Natural killer cell (primary cell): ENCODE measurements at regions not wholly inside any gene's neighbourhood (a gene's known extent, or its start where the extent isn't known, plus 50 kb on each side); places are given as distances from the start of the nearest gene placed in this dataset.

Source experiments
- ATAC-seq, 3 donors: fragments of 150-1000 bp in 2 of 3; fragments of 200-7000 bp in 1 of 3; cut with Tn5 transposase; 1 replicate in 1 of 3; 2 replicates in 2 of 3; pipeline ENCODE4 v1.10.0; 2021; ENCODE audit warnings: mild to moderate bottlenecking in 2 of 3, moderate library complexity in 2 of 3
- DNase-seq, 2 donors: peaks; one replicate each; pipeline versions ENCODE4 v3.0.0 to v3.0.0-alpha.2; 2013 to 2021; ENCODE audit warnings: mixed read lengths in 1 of 2
- H3K27ac ChIP-seq: one replicate; pipeline ENCODE4 v1.5.1; 2013; ENCODE audit warnings: mild to moderate bottlenecking, low read length
- H3K27me3 ChIP-seq: one replicate; pipeline ENCODE4 v1.6.1; 2013; ENCODE audit warnings: low read length; ENCODE audit not compliant: control insufficient read depth, insufficient read depth
- H3K36me3 ChIP-seq: one replicate; pipeline ENCODE4 v1.6.1; 2013; ENCODE audit warnings: low read length; ENCODE audit not compliant: control insufficient read depth, insufficient read depth
- H3K4me1 ChIP-seq: one replicate; pipeline ENCODE4 v1.6.1; 2013; ENCODE audit warnings: low read length; ENCODE audit not compliant: control insufficient read depth, insufficient read depth
- H3K4me3 ChIP-seq: one replicate; pipeline ENCODE4 v1.5.1; 2013; ENCODE audit warnings: low read length
- H3K9me3 ChIP-seq: one replicate; pipeline ENCODE4 v1.6.1; 2013; ENCODE audit warnings: low read length; ENCODE audit not compliant: control insufficient read depth, insufficient read depth
- H3K27ac Mint-ChIP-seq, 2 donors: one replicate each; pipeline ENCODE4 v1.8.0; 2022; ENCODE audit warnings: mild to moderate bottlenecking in 2 of 2, mixed read lengths in 2 of 2, moderate library complexity in 1 of 2
- H3K27me3 Mint-ChIP-seq, 2 donors: one replicate each; pipeline ENCODE4 v1.8.0; 2022; ENCODE audit warnings: low read depth in 2 of 2, mixed read lengths in 2 of 2
- H3K36me3 Mint-ChIP-seq: one replicate; pipeline ENCODE4 v1.8.0; 2022; ENCODE audit warnings: mixed read lengths
- H3K4me1 Mint-ChIP-seq, 2 donors: one replicate each; pipeline ENCODE4 v1.8.0; 2022; ENCODE audit warnings: mixed read lengths in 2 of 2
- H3K4me3 Mint-ChIP-seq: one replicate; pipeline ENCODE4 v1.8.0; 2022; ENCODE audit warnings: mild to moderate bottlenecking, moderate library complexity, mixed read lengths
- H3K9me3 Mint-ChIP-seq, 2 donors: one replicate each; pipeline ENCODE4 v1.8.0; 2022; ENCODE audit warnings: mixed read lengths in 2 of 2
- WGBS: methylation state at CpG from one replicate; pipeline ENCODE4 v1.1.7; 2013; ENCODE audit warnings: missing lambda C conversion rate; ENCODE audit not compliant: insufficient coverage; 5-methylcytosine and 5-hydroxymethylcytosine counted together
- intact Hi-C: fragments of 100-400 bp; cut with micrococcal nuclease; formaldehyde crosslinking; loops from one replicate; pipeline ENCODE4 v1.14.2; 2022
- TF ChIP-seq, protein P1 (sequence below): fragments of 200-600 bp; IDR thresholded peaks from one replicate; pipeline ENCODE4 v1.8.0; 2022; ENCODE audit warnings: antibody characterized with exemption

DNA sequence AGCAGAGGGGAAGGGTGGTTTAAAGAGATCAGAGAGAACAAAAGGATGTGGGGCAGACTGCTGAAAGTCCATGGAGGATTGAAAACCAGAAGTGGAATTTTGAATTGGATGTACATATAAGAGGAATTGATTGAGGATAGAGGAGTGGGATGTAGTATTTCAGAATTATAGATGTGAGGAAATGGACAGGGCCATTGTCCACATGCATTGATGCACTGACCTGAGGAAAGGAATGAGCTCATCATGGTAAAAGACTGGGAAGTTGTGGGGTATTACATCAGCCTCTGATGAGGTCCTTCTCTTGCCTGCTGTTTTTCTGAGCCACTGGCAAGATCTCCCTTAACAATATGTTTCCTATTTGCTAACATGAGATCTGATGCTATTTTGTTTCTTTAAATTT lies 365.7 kb upstream of the FANCL start:
- no peak overlapping the region for H3K27ac Mint-ChIP-seq
- Histone ChIP-seq H3K36me3 (no peaks in the 10 kb centered on the region), H3K27ac (no peak overlapping the region), H3K4me3 (no peak overlapping the region), H3K4me1 (no peaks in the 10 kb centered on the region), H3K9me3 (no peaks in the 10 kb centered on the region), H3K27me3 (no peaks in the 10 kb centered on the region)
- H3K36me3 Mint-ChIP-seq = no peaks in the 10 kb centered on the region
- ATAC-seq = no peak
- H3K4me3 Mint-ChIP-seq = no peak overlapping the region
- intact Hi-C loops = no loop called here
- DNase-seq = no peak
- H3K27me3 Mint-ChIP-seq = peaks cover 0 to 13% of the 10 kb centered on the region in 2 donors
- TF ChIP-seq, protein P1, sequence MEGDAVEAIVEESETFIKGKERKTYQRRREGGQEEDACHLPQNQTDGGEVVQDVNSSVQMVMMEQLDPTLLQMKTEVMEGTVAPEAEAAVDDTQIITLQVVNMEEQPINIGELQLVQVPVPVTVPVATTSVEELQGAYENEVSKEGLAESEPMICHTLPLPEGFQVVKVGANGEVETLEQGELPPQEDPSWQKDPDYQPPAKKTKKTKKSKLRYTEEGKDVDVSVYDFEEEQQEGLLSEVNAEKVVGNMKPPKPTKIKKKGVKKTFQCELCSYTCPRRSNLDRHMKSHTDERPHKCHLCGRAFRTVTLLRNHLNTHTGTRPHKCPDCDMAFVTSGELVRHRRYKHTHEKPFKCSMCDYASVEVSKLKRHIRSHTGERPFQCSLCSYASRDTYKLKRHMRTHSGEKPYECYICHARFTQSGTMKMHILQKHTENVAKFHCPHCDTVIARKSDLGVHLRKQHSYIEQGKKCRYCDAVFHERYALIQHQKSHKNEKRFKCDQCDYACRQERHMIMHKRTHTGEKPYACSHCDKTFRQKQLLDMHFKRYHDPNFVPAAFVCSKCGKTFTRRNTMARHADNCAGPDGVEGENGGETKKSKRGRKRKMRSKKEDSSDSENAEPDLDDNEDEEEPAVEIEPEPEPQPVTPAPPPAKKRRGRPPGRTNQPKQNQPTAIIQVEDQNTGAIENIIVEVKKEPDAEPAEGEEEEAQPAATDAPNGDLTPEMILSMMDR = no peak
- peaks cover 0 to 5% of the 10 kb centered on the region in 2 donors for H3K9me3 Mint-ChIP-seq
- no peaks in the 10 kb centered on the region for H3K4me1 Mint-ChIP-seq

DNA sequence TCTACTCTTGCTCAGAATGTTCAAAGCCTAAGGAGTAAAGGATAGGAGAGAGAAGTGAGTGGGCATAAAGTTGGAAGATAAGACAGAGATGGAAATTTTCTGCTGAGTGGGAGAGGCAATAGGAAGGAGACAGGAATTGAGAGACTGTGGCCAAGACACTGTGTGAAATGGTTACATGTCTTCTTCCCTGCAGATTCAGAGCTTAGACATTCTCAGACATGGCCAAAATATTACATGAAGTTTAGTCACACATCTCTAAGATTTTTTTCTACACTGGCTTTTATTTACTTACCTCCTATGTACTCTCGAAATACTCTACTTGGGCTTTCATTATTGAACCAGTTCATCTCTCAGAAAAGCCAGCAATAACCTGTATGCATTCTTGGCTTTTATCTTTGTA lies 363.0 kb upstream of the FANCL start:
- no peak overlapping the region for H3K27ac Mint-ChIP-seq
- ATAC-seq (no peak), DNase-seq (no peak)
- no peak overlapping the region for H3K27ac ChIP-seq
- TF ChIP-seq, protein P1 = no peak
- no peaks in the 10 kb centered on the region for H3K27me3 Mint-ChIP-seq
- H3K4me3 Mint-ChIP-seq = no peak overlapping the region
- no peaks in the 10 kb centered on the region for H3K4me1 ChIP-seq
- H3K36me3 ChIP-seq = no peaks in the 10 kb centered on the region
- H3K27me3 ChIP-seq = no peaks in the 10 kb centered on the region
- 69% methylated on average over 1 of the region's 1 CpG for WGBS
- peaks cover 0 to 4% of the 10 kb centered on the region in 2 donors for H3K9me3 Mint-ChIP-seq
- no peaks in the 10 kb centered on the region for H3K36me3 Mint-ChIP-seq
- H3K4me1 Mint-ChIP-seq = peaks cover 0 to 2% of the 10 kb centered on the region in 2 donors
- H3K9me3 ChIP-seq = no peaks in the 10 kb centered on the region
- H3K4me3 ChIP-seq = no peak overlapping the region
- intact Hi-C loops = no loop called here

DNA sequence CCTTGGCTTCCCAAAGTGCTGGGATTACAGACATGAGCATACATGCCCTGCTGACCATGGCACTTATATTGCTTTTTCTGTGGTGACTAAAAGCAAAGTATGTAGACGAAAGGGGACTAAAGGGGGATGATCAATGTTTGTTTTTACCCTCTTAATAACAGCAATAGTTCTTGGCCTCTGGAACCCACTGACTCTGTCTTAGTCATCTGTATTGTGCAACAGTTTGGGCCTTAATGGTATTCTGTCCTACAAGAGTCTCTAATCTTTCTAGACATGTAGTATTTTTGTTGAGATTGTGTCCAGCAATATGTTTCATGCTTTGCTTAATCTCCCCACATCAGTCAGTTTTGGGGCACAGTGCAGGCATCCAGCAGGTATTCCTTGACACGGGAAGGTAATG lies 359.9 kb upstream of the FANCL start:
- no peaks in the 10 kb centered on the region for H3K4me1 ChIP-seq
- H3K36me3 ChIP-seq = no peaks in the 10 kb centered on the region
- Mint-ChIP-seq H3K4me1 (peaks cover 8 to 18% of the 10 kb centered on the region in 2 donors), H3K9me3 (peaks cover 0 to 2% of the 10 kb centered on the region in 2 donors), H3K27ac (no peak overlapping the region), H3K27me3 (no peaks in the 10 kb centered on the region), H3K36me3 (no peaks in the 10 kb centered on the region), H3K4me3 (no peak overlapping the region)
- no peaks in the 10 kb centered on the region for H3K9me3 ChIP-seq
- DNase-seq = no peak
- no peak overlapping the region for H3K27ac ChIP-seq
- no peak overlapping the region for H3K4me3 ChIP-seq
- intact Hi-C loops = no loop called here
- TF ChIP-seq, protein P1 = no peak
- 86% methylated on average over 1 of the region's 2 CpGs for WGBS
- H3K27me3 ChIP-seq = no peaks in the 10 kb centered on the region
- no peak for ATAC-seq

DNA sequence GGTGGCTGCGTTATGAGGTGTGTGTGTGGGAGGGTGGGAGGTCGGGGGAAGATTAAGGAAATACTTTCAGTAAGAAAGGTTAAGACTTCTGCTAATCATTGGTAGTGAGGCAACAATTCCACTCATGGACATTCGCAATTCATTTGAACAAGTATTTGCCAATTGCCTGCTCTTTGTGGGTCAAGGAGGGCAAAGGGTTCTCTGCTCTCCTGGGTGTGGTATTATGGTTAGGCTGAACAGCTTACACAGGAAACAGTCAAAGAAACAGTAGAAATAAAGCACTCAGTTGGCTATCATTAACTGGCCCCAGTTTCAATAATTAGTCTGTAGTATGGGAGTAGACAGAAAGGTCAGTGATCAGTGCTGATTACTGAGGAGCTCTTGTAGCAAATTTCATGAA lies 357.0 kb upstream of the FANCL start:
- DNase-seq = no peak
- no peak overlapping the region for H3K4me3 Mint-ChIP-seq
- H3K36me3 Mint-ChIP-seq = no peaks in the 10 kb centered on the region
- no peaks in the 10 kb centered on the region for H3K4me1 ChIP-seq
- no peaks in the 10 kb centered on the region for H3K27me3 ChIP-seq
- no peak for ATAC-seq
- 87% methylated on average over 3 of the region's 3 CpGs for WGBS
- TF ChIP-seq, protein P1 = no peak
- H3K36me3 ChIP-seq = no peaks in the 10 kb centered on the region
- H3K27ac Mint-ChIP-seq = no peak overlapping the region
- intact Hi-C loops = no loop called here
- H3K9me3 Mint-ChIP-seq = no peaks in the 10 kb centered on the region
- no peaks in the 10 kb centered on the region for H3K9me3 ChIP-seq
- H3K4me1 Mint-ChIP-seq = peaks cover 8 to 18% of the 10 kb centered on the region in 2 donors
- H3K4me3 ChIP-seq = no peak overlapping the region
- H3K27me3 Mint-ChIP-seq = no peaks in the 10 kb centered on the region
- H3K27ac ChIP-seq = no peak overlapping the region
